HuH-7 (cell line): ENCODE measurements at regions not wholly inside any gene's neighbourhood (a gene's known extent, or its start where the extent isn't known, plus 50 kb on each side); places are given as distances from the start of the nearest gene placed in this dataset.
A peak's percentile ranks its signal among the peaks of the same experiment; 100 is the strongest.

Experiments
- DNase-seq: peaks from one replicate; pipeline ENCODE4 v3.0.0; 2011; ENCODE audit warnings: low spot score

DNA sequence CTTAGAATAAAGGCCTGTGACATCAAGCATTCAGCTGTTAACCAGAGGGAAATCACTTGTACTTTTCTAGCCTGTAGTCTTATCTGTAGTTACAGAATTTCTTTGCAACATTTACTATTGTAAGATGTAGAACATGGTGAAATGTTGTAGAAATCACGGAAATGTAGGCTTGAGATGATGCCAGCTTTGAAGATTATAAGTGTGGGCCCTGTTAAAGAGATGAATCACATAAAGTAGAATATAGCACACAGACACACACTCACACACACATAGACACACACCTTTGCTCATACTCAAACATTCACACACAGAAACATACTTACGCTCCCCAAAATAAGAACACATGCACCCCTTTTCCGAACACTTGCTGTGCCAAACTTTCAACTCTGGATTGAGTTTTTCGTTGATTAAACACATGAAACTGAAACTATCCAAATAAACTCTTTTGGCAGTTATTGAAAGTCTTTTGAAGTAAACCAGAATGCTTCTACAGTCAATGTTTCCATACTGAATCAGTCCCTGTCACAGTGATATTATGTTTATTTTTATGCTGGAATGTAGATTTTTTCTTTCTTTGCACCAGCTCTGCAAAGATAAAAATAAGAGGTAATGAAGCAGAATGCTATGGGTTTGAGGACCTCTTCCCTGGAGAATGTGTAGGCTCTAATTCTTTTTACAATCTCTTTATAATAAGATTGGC is 230.3 kb upstream of the MEOX2 start:
- no peak for DNase-seq

DNA sequence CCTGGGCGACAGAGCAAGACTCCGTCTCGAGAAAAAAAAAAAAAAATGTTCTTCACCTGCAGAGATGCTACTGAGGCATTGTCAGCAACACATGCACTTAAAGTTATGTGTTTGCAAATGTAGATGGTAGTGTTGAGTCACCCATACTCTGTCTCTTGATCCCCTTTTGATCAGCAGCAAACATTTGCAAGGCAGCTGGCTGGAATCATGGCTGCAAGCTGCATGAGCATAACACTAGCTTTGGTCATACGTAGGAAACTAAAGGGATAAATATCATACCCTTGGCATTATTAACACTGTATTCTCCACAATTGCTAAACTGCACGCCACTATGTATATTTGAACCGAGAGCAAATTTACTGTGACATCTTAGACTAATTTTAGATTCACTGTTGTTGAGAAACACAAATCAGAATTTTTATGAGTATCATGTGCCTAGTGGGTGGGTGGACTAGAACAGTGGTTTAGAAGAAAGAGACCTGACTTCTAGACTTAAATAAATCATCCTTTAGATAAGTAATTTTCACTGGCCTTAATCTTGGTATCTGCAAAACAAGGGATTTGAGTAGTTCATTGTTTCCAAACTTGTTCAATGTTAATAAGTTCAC is 229.3 kb upstream of the MEOX2 start:
- no peak for DNase-seq

DNA sequence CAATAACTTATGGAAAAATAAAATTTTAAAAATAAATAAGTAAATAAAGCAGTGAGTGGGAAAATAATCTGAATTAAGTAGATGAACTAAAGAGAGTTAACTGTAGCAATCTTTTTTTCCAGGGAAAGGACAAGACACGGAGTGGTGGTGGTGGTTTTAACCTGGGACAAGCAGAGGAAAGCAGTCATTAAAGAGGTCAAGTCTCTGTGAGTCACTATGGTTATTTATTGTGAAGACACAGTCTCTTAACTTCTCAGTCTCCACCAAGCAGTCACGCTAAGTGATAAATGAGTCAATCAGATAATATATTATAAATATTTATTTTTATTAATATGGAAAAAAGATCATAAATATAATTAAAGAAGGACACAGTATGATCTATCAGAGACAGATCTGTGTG is 228.1 kb upstream of the MEOX2 start:
- DNase-seq: no peak

DNA sequence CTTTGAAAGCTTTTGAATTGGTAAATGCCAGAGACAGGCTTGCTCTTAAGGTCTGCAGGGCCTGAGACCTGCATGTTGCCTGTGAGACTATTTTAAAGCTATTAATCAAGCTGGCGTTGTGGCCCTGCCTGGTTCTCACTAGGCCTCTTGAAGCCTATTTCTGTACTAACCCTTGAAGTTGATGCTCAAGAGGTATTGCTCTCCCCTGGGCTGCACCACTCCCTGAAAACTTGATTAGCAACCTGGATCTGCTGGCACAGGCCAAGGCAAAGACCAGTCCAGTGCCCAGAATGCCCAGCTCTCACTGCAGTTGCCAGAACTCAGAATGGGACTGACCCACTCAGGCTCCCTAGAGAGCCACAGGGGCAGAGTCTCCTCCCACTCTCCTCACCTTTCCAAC is 220.0 kb upstream of the MEOX2 start:
- DNase-seq: no peak

DNA sequence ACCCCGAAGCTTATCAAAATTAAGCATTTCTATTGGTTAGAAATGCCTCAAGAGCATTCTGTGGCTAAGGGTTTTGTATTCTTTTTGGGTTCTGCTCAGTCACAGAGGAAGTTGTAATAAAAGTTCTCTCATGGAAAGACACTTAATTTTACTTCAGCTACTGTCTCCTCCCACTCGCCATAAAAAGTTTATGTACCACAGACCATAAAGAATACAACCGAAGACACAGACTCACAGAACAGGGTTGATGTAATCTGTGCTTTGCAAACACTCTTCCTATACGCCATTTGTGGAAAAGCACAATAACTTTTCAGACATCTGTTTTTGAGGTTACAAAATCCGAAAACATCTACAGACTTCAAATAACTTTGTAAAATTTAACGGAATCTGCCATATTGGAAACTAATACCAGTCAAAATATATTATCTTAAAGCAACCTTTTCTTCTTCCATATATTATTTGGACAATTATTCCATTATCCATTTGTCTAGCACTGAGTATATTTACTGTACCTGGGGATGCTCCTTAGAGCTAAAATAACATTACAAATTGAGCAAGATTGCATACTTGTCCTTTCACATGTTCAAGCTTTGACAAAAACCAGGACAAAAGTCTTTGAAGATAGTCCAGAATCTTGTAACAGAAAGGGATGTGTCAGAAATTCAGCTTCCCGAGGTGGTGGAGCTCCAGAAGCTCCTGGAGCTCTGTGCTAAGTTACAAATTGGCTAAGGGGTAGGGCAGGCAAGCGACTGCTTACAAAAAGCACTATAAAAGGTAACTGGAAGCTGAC is 219.0 kb upstream of the MEOX2 start:
- no peak for DNase-seq

DNA sequence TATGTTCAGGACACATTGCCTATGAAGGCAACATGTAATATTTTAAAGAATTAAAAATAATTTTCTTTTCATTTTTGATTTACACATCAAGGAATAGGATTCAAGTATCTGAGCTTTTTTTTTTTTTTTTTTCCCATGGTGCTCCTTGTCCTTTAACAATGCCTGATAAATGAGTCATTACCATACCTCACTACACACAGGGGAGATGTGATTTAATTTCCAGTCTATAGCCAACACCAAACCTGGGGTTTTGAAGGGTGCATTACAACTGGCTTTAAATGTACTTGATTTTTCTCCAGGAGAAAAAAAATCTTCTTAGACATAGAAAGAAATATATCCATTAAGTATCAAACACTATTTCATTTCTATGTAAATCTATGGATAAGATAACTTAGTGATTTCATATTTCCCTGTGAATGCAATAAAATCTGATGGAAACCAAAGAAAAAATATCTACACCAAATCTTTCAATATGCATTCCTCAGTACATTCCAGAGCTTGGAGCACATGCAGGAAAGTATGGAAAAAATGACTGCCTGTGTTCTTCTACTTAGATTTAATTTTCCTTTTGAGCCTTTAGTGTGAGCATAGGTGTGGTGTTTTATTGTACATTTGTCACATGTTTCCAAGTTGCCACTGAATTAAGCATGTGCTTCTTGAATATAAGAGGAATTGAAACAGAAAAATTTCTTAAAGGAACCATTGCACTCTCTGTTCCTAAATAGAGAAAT is 204.8 kb upstream of the MEOX2 start:
- no peak for DNase-seq

DNA sequence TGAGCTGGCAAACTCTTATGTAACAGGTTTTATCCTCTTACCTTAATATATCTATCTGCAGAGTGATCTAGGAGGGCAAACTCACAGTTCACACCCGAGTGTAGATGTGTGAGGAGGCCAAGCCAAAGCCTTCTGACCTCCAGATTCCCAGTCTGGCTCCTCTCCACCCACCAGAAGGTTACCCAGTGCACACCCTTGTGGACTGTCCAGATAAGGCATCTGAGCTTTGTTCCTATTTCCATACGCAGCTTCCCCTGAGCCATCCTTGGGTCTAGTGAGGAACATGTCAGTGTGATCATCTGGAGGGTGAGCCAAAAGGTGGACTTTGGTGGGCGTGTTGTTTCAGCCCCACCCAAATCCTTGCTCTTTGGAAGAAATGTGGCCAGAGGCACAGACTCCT is 203.0 kb upstream of the MEOX2 start:
- DNase-seq: peak; percentile 60

DNA sequence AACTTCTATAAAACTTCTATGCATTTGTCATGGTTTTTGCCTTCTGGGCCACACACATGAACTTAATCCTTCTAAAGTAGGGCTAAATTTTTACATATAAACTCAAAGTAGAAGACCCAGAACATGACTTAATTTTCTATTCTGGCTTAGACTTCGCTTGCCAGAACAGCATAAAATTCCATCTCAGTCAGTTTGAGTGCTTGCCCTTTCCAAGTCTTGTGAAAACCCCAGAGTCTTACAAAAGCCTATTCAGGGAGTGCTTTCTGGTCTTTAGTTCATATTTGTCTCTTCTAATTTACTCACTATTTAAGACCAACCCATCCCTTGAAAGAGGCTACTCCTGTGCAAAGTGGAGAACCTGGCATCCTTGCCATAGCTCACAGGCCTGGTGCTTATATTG is 201.6 kb upstream of the MEOX2 start:
- no peak for DNase-seq

DNA sequence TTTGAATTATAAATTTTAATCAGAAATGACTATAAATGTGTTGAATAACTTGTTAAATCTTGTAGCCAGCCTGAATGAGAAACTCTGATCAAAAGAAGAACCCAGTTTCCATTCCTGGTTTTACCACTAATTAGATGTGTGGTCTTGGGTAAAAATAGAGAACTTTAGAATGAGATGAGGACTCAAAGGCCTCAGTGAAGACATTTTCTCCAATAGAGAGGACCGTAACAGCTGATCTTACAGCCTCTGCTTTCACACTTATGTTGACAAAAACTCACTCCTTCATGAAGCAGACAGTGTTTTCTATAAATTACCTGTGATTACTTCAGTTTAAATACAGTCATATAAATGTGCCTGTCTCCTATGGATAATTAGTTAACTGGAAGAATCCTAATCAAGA is 200.1 kb upstream of the MEOX2 start:
- DNase-seq: no peak

DNA sequence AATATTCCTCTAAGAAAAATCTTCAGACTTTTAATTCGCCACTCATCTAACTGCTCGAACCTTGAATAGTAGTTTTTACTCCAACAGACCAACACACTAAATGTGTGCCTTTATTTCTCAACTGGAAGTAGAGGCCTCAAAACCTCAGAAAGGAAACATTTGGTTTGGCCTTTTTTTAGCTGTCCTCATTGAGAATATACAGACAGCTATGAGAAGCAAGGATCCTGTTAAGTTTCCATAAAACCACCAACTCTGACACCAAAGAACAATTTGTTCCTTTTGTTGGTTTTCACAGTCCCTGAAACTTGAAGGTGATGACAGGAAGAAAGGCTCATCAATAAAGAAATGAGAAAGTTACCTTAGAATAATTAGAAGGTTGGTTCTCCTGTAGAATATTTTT is 199.2 kb upstream of the MEOX2 start:
- DNase-seq: no peak

DNA sequence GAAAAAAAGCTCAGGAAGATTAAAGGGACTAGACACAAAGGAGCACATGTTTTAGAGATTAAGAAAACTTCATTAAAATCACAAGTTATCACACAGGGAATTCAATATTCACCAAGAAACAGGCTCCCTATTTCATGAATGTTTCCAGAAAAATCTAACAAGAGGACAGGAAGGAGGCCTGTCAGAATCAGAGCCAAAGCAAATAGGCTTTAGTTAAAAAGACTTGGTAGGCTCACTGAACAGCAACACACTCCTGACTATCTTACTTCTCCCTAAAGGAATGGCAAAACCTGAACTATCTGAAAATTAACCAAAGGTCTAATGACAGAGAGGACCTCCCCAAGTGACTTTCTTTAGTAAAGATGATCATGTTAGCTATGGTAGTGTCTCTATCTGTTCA is 188.3 kb upstream of the MEOX2 start:
- no peak for DNase-seq

DNA sequence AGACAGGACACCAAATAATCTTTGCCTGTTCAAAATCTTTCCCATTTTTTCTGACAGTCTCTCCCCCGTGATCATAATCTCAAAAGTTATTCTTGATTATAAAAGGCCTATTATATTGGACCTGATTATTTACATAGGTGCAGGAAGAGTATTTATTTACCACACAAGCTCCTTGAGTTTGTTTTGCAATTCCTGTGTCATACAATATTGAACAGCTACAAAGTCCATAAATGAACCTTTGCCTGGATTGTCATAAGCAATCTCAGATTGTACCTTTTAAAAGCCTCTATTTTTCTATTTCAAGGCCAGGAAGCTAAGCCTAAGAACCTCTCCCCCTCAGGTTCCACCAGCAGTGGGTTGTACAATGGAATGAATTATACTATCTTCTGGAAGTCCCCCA is 183.9 kb upstream of the MEOX2 start:
- no peak for DNase-seq

DNA sequence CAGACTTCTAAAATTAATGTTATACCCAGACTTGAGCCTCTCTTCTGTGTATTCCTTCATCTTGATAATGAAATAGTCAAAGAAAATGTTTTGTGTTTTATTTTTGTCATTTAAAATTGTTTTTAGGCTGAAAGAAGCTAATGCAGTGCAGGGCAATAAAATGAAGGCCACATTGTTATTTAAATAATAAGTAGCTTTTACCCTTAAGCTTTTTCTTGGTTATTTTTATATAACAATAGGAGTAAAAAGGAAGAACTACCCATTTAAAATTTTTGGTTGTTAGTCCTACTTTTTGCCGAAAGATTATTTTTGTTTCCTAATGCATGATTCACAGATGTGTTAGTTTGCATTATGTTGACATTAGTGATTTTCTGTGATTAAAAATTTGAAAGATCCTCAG is 181.0 kb upstream of the MEOX2 start:
- DNase-seq: no peak

DNA sequence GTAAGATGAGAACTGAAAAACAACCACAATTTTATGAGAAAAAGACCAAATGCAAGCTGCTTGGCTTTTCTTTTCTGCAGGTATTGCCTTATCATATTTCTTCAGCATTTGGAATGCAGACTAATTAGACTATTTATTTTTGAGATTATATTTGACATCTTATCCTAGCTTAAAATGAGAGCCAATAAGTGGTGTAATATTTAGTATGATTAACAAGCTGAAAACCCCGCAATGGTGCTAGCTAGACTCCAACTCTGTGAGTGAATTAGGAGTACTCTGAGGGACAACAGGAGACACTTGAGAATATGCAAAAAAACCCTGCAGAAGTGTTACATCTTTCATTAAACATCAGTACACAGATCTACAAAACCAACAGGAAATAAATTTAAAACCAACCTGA is 180.3 kb upstream of the MEOX2 start:
- DNase-seq: no peak

DNA sequence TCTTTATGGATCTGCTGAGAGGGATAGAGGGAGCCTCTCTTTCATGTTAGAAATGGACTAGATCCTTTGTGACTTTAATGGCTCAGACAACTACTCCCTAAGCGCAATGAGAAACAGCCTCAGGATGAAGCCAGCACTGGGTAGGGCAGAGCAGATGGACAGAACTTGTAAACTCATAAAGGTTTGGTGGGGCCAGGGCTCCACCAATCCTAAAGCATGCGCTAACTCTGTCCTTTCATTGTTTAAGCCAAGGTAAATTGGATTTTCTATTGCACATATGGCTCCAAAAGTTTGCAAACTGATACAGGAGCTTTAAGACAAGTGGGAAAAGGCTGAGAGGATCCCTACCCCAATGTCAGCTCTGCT is 178.1 kb upstream of the MEOX2 start:
- DNase-seq: no peak

DNA sequence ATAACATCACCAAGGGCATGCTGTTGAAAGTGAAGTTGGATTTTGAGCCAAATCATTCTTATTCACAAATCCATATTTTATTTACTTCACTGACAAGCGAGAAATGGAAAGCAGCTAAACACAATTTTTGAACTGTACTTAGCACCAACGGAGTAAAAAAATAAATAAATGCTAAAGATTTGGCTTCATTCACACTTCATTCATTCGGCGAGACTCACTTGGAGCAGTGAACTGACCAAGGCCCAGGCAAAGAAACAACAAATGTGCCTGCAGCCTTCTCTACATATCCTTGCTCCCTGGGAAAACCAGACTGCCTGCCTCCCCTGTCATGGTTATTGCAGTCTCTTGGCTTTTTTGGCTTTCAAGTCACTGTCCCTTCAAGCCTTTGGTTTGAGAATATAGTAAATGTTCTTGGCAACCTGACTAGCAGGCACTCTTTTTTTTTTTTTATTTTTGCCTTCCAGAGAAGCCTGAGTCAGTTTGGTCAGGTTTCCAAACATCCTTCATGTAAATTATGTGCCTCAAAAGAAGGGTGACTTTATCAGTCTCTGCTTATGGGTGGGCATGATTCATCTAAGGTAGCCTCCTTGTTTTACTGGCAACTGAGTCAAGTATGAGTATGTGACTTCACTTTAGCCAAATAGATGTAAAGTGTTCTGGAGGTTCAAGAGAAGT is 177.6 kb upstream of the MEOX2 start:
- no peak for DNase-seq

DNA sequence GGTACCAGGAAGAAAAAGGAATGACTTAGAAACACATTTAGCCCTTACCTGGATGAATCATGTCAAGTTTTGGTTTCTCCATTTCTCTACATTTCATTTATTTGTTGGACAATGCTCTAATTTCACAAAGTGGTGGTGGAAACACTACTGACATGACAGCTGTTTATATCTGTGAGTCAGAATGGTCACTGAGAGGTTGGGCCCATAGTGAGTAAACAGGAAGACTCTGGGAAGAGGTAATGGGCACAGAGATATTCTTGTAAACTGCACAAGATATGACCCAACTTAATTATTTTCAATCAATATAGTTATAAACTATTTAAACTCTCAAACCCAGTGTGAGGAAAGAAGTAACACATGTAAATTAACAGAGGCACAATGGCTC is 176.3 kb upstream of the MEOX2 start:
- DNase-seq: no peak

DNA sequence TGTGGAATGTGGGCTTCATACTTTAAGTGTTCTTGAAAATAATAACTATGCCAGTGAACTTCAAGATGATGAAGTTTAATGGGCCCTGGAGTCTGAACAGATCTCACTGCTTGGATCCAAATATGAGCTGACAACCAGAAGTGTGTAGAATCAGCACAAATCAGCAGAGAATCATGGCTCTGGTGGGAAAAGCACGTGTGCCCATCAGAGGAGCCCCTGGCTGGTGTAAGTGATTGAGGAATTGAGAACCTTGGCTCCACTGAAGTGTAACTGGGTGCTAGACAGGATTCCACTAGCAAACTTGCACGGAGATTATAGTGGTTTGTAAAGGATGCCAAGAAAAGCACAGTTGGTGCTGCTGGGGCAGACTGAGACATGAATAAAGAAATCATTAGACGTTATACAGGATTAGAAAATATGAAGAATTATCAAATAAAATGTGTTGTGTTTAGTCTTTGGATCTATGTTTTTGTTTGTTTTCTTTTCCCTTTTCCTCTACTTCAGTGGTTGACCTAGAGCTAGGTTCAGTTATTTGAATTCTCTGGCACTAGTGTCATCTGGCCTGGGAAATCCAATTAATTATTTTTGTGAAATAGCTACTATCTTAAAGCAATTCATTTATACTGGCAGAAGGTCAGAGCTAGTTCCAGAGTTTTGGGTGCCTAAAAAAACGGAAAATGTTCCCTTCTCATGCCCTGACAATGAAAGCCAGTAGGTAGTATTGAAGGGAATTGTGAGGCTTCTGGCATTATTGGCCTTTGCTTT is 175.7 kb upstream of the MEOX2 start:
- DNase-seq: no peak

DNA sequence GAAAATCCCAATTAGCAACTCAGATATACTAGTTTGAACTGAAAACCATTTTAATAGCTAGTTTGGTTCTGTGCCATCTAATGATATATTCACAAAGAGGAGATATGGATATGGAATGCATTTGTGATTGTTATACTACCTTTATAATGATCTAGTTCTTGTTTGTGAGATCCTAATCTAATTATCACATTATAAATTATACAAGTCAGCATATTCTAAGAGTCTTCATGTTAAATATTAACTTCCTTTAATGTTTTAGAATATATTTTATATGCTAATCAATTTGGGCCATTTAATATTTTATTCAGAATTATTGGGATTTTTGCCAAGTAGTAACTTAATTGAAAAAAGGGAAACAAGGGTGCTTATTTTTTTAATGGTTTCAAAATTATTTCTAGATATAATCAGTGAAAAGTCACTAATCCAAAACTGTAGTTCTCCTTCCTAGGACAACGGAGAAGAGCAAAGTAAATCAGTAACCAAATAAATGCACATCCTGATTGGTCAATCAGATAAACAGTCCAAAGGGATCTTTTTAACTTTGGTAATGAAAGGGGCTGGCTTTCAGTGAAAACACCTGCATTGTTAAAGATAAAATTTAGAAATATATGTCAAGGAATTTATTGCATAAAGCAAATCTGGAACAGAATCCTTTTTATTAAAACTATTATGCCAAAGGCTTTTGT is 173.9 kb upstream of the MEOX2 start:
- no peak for DNase-seq

DNA sequence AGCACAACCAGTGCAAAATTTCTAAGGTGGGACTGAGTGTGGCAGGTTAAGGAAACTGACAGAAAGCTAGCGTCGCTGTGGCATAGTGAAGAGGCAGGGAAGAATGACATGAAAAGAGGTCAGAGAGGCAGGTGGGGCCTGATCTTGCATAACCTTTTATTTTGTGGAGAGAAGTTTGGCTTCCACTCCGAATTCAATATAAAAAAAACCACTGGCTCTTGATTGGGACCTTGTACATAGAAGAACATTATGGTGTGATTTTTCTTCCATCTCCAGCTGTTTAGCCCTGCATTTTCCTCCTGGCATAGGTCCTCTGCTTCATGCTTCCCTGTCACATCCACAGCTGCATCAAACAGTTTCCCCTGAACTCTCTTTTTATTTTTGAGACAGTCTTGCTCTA is 170.5 kb upstream of the MEOX2 start:
- no peak for DNase-seq

DNA sequence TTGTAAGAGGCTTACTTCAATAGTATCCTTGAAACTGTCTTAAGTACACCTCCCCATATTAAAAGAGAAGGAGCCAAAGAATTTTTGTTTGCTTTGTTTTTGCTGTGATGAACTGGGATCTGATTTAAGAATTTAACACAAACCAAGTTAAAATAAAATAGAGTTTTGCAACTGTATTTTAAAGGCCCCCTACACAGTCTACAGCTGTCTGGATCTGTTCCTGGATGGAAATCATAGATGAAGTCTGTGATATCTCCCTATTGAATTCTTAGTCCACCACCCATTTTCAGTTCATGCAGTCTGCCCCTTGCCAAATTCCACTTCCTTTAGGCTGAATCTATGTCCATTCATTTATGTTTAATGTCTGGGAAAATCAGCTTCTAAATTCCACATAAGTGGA is 169.8 kb upstream of the MEOX2 start:
- DNase-seq: no peak
